SKM-1 treated with dmso at 0.1 percent for 144 hours (cell line): ENCODE measurements at regions not wholly inside any gene's neighbourhood (a gene's known extent, or its start where the extent isn't known, plus 50 kb on each side); places are given as distances from the start of the nearest gene placed in this dataset.
"Not testable (repeated sequence)": the region's sequence is repeated elsewhere in the genome, so short reads cannot be mapped to it uniquely, and the experiment has no call there.

Experiments
- DNase-seq: peaks from one replicate; lab custom pipeline; 2025; ENCODE audit not compliant: unreplicated experiment; lab: John Stamatoyannopoulos, UW

DNA sequence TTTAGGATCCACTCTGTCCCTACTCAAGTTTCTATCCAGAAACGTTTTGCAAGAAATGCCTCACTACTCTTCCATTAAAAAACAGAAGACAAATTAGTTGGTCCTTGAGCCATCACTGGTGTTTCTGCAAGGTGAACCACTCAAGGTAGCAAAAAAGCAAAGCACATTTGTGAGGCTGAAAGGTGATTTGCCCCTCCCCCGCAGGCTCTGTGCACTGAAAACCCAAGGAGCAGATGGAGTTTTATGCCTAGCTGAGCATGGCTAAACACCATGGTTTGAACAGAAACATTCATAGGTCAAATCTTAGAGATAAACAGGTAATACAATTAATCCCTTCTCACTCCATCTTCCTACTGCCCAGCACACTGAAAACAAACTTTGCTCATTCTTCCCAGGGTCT lies 538.2 kb upstream of the CDH5 start:
- DNase-seq, result no peak

DNA sequence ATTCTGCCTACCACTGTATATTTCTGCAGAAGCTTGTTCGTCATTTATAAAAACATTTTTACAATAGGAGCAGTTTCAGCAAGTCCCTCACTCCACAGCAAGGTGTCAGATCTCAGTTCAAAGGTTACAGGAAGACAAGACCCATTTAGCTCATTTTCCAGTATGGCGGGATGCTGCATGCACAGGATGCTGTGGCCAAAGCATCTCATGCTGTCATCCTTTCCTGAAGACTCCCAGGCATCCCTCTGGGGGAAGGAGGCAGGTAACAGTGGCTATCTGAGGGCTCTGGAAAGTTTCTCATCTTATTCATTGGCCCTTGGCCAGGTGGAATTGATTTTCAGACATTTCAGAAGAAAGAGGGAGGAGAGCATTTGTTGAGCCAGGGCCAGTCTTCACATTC lies 539.3 kb upstream of the CDH5 start:
- DNase-seq, result no peak

DNA sequence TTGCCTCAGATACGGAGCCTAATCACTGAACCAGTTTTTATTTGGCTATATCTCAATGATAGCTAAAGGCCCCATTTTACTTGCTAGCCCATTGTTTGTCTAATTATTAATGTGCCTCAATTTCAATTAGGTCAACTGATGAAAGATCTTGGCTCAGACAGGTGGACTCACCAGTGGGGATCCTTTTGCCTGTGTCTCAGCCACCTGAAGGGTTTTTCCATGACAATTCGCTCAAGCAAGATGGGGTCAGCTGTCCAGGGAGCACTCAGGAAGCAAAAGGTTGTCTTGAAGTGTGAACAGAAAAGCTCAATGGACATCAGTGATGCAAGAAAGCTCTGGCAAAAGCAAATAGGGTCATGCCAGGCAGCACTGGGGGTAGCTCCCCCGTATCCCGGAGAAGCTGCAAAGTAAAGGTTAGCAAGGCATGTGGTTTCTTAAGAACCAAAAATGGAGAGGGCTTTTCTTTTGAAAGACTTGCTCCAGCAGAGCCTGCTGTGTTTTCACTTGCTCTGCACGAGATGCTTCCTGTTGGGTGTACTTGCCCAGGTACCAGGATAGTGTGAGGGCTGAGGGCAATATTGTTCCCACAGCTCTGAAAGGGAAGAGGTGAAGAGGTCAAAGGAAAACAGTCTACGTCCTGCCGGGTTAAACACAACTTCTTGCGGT lies 541.2 kb upstream of the CDH5 start:
- no peak for DNase-seq

DNA sequence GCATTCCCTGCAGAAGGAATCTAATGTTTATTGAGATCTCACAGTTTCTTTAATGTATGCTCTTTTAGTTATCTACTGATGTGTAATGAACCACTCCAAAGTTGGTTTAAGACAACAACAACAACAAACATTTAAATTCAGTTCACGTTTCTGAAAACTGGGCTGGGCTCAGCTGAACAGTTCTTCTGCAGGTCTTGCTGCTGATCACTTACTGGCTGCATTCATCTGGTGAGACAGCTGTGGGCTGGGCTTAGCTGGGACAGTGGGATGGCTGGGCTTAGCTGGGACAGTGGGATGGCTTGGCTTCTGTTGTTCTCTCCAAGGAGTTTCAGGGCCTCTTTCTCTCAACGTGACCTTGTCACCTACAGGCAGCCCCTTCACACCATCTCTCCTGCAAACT lies 544.3 kb upstream of the CDH5 start:
- DNase-seq, result no peak

GRCh38 chr16:65819136-65819898 lies 547.2 kb upstream of the CDH5 start:
- DNase-seq, result no peak

DNA sequence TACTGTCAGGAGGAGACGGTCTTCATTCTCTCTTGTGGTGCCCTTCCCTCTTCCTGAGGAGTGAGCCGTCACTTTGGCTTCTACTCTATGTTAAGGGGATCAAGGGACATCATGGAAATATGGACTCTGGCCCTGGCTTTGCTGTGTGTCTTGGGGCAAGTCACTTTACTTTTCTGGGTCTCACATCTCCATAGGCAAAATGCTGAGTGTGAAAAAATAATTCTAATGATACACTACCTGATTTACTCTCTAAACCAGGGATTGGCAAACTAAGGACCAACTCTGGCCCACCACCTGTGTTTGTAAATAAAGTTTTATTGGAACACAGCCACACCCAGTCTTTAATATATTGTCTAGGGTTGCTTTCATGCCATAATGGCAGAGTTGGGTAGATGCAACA lies 548.7 kb upstream of the CDH5 start:
- DNase-seq, result no peak

DNA sequence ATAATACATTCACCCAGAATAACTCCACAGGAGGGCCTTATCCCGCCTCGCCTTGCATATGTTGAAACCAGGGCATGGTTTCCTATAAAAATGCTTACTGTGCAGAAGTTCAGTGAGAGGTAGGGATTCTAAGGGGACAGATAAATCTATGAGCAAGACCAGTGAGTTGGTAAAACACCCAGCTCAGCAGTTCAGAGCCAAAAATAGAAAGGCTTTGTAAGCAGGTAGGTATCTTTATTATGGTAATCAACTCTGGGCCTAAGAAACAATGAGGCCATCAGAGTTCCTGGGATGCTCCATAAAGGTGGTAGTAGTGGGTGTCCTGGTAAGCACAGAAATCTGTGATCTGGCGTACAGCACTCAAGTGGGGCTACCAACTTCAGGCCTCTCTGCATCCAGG lies 549.4 kb upstream of the CDH5 start:
- no peak for DNase-seq

DNA sequence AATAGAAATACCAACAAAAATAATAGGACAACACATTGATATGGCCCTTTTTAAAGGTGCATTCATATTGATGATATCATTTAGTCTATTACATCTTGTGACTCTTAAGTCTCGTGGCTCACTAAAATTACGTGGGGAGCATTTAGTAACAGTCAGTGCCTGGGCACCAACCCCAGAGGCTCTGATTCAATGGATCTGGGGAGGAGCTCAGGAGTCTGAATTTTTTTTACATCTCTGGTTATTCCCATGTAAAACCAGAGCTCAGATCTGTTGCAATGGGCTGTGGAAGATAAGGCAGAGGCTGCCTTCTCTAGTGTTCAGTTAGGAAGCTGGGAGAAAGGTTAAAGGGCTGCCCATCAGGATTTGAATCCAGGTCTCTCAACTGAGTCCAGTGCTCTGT lies 549.9 kb upstream of the CDH5 start:
- no peak for DNase-seq

GRCh38 chr16:65815707-65816106 lies 550.8 kb upstream of the CDH5 start:
- DNase-seq, result no peak

GRCh38 chr16:65813879-65814278 lies 552.6 kb upstream of the CDH5 start:
- not testable (repeated sequence) for DNase-seq

DNA sequence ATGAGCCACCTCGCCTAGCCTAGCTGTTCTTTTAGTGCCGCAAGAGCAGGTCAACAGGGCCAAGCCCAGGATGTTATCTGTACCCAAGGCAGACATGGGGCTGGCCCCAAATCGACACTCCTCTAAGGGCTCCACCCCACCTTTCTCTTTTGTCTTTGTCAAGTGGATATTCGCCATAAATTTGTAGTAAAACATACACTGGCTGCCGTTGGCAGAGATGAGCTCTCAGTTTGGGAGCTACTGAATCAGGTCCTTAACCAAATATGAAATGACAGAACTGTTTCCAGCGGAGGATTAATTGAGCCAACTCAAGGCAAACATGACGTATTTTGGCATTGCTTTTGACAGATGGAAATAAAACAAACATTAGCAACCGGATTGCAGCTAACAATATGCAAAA lies 556.9 kb upstream of the CDH5 start:
- DNase-seq, result no peak

DNA sequence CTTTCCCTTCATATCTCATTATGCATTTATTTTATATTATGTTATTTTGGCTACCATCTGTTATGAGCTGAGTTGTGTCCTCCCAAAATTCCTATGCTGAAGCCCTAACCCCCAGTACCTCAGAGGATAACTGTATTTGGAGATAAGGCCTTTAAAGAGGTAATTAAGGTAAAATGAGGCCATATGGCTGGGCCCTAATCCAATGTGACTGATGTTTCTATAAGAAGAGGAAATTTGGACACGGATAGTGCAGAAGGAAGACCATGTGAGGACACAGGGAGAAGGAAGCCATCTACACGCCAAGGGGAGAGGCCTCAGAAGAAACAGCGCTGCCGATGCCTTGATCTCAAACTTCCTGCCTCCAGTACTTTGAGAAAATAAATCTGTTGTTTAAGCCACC lies 557.7 kb upstream of the CDH5 start:
- no peak for DNase-seq

DNA sequence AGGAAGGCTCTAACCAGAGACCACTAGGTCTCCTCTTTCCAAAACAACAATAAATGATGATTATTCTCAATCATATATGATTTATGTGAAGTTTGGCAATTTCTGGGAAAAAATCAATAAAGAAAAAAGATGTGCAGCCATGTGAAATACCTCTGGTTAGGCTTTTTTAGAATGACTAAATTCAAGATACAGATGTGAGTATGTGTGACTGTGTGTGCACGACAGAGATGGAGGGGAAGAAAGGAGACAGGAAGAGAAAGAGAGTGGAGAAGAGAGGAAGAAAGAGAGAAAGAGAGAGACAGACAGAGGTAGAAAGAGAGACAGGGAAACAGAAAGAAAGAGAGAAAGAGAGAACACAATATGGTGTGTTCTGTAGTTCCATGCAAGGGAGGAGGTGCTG lies 558.6 kb upstream of the CDH5 start:
- DNase-seq, result no peak

- not testable (repeated sequence) for DNase-seq
Measured at GRCh38 chr16:65805704-65806103, 560.8 kb upstream of the CDH5 start.

GRCh38 chr16:65796481-65796880 lies 570.0 kb upstream of the CDH5 start:
- DNase-seq, result no peak

GRCh38 chr16:65794973-65795372 lies 571.5 kb upstream of the CDH5 start:
- no peak for DNase-seq

GRCh38 chr16:65793781-65794180 lies 572.7 kb upstream of the CDH5 start:
- DNase-seq, result no peak

DNA sequence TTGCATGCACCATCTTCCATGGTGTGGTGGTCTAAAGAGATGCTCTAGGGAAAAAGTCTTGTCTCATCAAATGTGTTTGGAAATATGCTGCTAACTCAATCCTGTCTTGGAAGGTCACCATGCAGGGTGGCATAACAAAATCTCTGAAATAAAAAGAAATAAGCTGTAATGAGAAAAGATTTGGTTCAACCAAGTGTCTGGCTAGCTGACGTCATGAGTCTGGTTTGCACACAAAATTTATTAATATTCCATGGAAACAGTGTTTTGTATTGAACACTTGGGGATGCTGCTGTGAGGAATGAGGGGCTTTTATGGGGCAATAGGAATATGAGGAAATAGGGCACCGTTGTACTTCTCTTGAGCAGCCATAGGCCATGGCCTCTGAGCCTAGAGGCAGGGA lies 575.7 kb upstream of the CDH5 start:
- no peak for DNase-seq

DNA sequence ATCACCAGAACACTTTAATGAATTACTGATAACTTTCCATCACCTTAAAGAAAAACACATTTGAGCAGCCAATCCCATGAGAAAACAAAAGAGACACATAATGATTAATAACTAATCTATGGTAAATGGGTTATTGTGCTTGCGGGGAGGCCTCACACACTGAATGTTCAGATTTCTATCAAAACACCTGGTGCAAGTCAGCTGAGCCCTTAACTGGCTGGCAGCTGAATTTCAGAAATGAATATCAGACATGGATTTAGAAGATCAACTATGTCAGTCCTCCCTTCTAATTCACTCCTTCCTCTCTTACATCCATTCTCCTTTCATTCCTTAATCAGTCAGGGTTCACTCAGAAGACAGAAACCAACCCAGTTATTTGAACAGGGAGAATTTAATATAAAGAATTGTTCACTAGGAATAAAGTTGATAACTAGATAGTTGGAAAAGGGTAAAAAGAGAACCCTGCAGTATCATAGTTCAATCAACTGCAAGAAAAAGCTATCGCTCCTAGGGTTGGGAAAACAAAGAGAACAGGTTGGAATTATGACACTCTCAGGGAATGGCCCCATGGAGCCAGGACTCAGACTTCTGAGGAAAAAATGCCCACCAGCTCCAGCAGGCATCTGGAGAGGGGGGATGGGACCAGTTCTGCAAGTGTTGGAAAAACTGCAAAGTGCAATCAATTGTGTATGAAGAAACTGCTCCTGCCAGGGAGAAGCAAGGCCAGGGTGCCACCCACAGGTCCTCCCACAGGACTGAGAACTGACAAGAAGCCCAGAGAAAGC lies 577.1 kb upstream of the CDH5 start:
- no peak for DNase-seq

DNA sequence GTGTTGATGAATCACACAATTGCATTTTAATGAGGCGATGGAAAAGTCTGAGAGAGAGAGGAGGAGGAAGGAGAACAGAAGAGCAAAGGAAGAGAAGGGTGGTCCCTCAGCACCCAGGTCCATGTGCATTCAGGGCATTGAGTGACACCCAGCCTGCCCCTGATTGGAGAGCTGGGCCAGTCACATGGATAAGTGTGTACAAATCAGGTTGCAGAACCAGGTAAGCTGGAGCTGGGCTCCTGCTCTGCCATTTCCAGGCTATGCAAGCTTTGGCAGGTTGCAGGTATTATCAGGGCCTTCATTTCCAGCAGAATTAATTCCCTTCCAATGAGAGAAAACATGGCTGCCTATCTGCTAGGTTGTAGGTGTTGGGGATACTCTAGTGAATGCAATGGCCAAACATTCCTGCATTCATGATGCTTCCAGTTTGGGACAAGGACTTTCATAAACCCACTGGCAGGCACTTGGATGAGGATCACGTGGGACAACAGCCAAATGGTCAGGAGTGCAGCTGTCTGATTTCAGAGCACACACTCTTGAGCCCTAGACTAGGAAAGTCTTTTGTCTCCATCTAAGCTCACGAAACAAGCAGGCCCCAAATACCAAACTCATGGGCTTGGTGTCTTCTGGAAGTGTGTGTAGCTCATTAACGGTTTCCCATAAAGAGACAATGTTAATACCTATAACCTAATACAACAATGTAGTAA lies 577.9 kb upstream of the CDH5 start:
- DNase-seq, result no peak

DNA sequence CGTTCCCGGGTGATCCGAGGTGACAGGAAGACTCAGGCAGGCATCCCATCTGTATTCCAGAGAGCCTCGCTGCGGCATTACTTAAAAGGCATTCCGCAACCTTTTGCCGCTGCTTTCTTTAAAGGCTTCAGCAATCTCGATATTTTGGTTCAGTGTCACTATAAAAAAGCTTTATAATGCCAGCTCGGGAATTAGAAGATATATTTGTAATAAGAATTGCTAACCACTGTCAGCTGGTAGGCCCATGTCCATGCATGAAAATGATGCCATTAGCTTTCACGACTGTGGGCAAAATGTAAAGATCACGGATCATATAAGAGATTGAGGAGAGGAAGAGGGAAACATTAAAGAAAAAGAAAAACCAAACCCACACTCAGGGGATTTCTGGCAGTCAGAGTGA lies 578.6 kb upstream of the CDH5 start:
- DNase-seq, result no peak
